OCI-LY1 (cell line): ENCODE measurements at regions not wholly inside any gene's neighbourhood (a gene's known extent, or its start where the extent isn't known, plus 50 kb on each side); places are given as distances from the start of the nearest gene placed in this dataset.
"Not testable (repeated sequence)": the region's sequence is repeated elsewhere in the genome, so short reads cannot be mapped to it uniquely, and the experiment has no call there.

Experiments used
- H2AFZ ChIP-seq: fragments of 200-600 bp; sonication (generic), shearing (Covaris generic); 2 replicates; pipeline ENCODE4 v1.6.0; 2014; ENCODE audit warnings: antibody characterized with exemption, mild to moderate bottlenecking, low read length
- H3F3A ChIP-seq: fragments of 200-600 bp; sonication (generic), shearing (Covaris generic); 2 replicates; pipeline ENCODE4 v1.6.0; 2014; ENCODE audit warnings: mild to moderate bottlenecking, antibody characterized with exemption, low read length, moderate library complexity; ENCODE audit not compliant: insufficient read depth
- H3K27ac ChIP-seq: fragments of 200-600 bp; sonication (generic); 2 replicates; pipeline ENCODE4 v1.5.1; 2014; ENCODE audit warnings: low read length, mixed run types, mild to moderate bottlenecking, low read depth; ENCODE audit not compliant: poor library complexity, severe bottlenecking
- H3K27me3 ChIP-seq: fragments of 200-600 bp; sonication (generic); 2 replicates; pipeline ENCODE4 v1.6.0; 2014; ENCODE audit warnings: antibody characterized with exemption, mild to moderate bottlenecking, low read length, moderate library complexity; ENCODE audit not compliant: insufficient read depth
- H3K36me3 ChIP-seq: fragments of 200-600 bp; sonication (generic); 2 replicates; pipeline ENCODE4 v1.6.1; 2014; ENCODE audit warnings: mild to moderate bottlenecking, antibody characterized with exemption, low read length, moderate library complexity, mixed read lengths; ENCODE audit not compliant: insufficient read depth
- H3K4me1 ChIP-seq: fragments of 200-600 bp; sonication (generic); 2 replicates; pipeline ENCODE4 v1.5.1; 2014; ENCODE audit warnings: mild to moderate bottlenecking, low read length, moderate library complexity; ENCODE audit not compliant: insufficient read depth, severe bottlenecking
- H3K4me2 ChIP-seq: fragments of 200-600 bp; sonication (generic), shearing (Covaris generic); 2 replicates; pipeline ENCODE4 v1.6.1; 2014; ENCODE audit warnings: low read length
- H3K4me3 ChIP-seq: fragments of 200-600 bp; sonication (generic); 2 replicates; pipeline ENCODE4 v1.5.1; 2014; ENCODE audit warnings: low read length, low read depth, mild to moderate bottlenecking, mixed read lengths; ENCODE audit not compliant: poor library complexity, severe bottlenecking
- H3K79me2 ChIP-seq: fragments of 200-600 bp; shearing (Covaris generic); 2 replicates; pipeline ENCODE4 v1.6.1; 2016; ENCODE audit warnings: mixed run types, low read length, mixed read lengths; ENCODE audit not compliant: insufficient read depth
- H3K9ac ChIP-seq: fragments of 200-600 bp; sonication (generic), shearing (Covaris generic); 2 replicates; pipeline ENCODE4 v1.6.1; 2014; ENCODE audit warnings: mild to moderate bottlenecking, low read length, mixed read lengths
- H3K9me2 ChIP-seq: fragments of 200-600 bp; sonication (generic), shearing (Covaris generic); 2 replicates; pipeline ENCODE4 v1.6.1; 2014; ENCODE audit warnings: low read depth, mild to moderate bottlenecking, low read length, mixed read lengths
- H3K9me3 ChIP-seq: fragments of 200-600 bp; shearing (Covaris generic); 2 replicates; pipeline ENCODE4 v1.6.1; 2014; ENCODE audit warnings: low read length, mixed read lengths
- H4K20me1 ChIP-seq: fragments of 200-600 bp; sonication (generic), shearing (Covaris generic); 2 replicates; pipeline ENCODE4 v1.6.0; 2016; ENCODE audit warnings: mild to moderate bottlenecking, low read length; ENCODE audit not compliant: insufficient read depth
- EZH2 ChIP-seq: fragments of 200-600 bp; sonication (generic), shearing (Covaris generic); IDR thresholded peaks from 2 replicates; pipeline ENCODE4 v1.8.0; 2017; ENCODE audit warnings: borderline replicate concordance, mixed run types, mild to moderate bottlenecking, antibody characterized with exemption, low read length, moderate library complexity, mixed read lengths
- TF ChIP-seq, protein P1 (sequence below): fragments of 200-600 bp; sonication (generic), shearing (Covaris generic); IDR thresholded peaks from 2 replicates; pipeline ENCODE4 v1.5.1; 2017; ENCODE audit warnings: mild to moderate bottlenecking, antibody characterized with exemption, low read length, moderate library complexity, mixed read lengths

GRCh38 chr5:15363601-15364000 lies 136.4 kb upstream of the FBXL7 start:
- Histone ChIP-seq H3K4me1 (no peaks in the 10 kb centered on the region), H3K36me3 (no peaks in the 10 kb centered on the region), H2AFZ (no peak overlapping the region)

GRCh38 chr5:15357092-15357453 lies 142.9 kb upstream of the FBXL7 start:
- H3K27ac ChIP-seq, H3K36me3 ChIP-seq, H2AFZ ChIP-seq, H3K9me3 ChIP-seq, H3K4me3 ChIP-seq, H4K20me1 ChIP-seq, H3K9ac ChIP-seq, H3K4me2 ChIP-seq, H3F3A ChIP-seq, H3K4me1 ChIP-seq, H3K9me2 ChIP-seq, H3K27me3 ChIP-seq, H3K79me2 ChIP-seq: not testable (repeated sequence)

More at GRCh38 chr5:15363601-15364000, 136.4 kb upstream of the FBXL7 start:
- H3K27ac ChIP-seq: no peak overlapping the region
- TF ChIP-seq, protein P1, sequence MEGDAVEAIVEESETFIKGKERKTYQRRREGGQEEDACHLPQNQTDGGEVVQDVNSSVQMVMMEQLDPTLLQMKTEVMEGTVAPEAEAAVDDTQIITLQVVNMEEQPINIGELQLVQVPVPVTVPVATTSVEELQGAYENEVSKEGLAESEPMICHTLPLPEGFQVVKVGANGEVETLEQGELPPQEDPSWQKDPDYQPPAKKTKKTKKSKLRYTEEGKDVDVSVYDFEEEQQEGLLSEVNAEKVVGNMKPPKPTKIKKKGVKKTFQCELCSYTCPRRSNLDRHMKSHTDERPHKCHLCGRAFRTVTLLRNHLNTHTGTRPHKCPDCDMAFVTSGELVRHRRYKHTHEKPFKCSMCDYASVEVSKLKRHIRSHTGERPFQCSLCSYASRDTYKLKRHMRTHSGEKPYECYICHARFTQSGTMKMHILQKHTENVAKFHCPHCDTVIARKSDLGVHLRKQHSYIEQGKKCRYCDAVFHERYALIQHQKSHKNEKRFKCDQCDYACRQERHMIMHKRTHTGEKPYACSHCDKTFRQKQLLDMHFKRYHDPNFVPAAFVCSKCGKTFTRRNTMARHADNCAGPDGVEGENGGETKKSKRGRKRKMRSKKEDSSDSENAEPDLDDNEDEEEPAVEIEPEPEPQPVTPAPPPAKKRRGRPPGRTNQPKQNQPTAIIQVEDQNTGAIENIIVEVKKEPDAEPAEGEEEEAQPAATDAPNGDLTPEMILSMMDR: no peak
- TF ChIP-seq EZH2: no peak
- no peaks in the 10 kb centered on the region for H3K9me3 ChIP-seq
- no peak overlapping the region for H3K4me2 ChIP-seq
- H3K9ac ChIP-seq: no peak overlapping the region
- no peaks in the 10 kb centered on the region for H3K79me2 ChIP-seq
- no peaks in the 10 kb centered on the region for H3K9me2 ChIP-seq
- no peaks in the 10 kb centered on the region for H3F3A ChIP-seq
- no peak overlapping the region for H3K4me3 ChIP-seq
- H3K27me3 ChIP-seq: no peaks in the 10 kb centered on the region
- no peaks in the 10 kb centered on the region for H4K20me1 ChIP-seq

- H4K20me1 ChIP-seq, H3K4me2 ChIP-seq, H3K9ac ChIP-seq, H3K9me2 ChIP-seq, H3K79me2 ChIP-seq, H2AFZ ChIP-seq, H3K36me3 ChIP-seq, H3K4me1 ChIP-seq, H3F3A ChIP-seq, H3K27ac ChIP-seq, H3K27me3 ChIP-seq, H3K9me3 ChIP-seq, H3K4me3 ChIP-seq: not testable (repeated sequence)
These were observed 143.5 kb upstream of the FBXL7 start for GRCh38 chr5:15356308-15357091.

GRCh38 chr5:15354021-15354420 lies 146.0 kb upstream of the FBXL7 start:
- Histone ChIP-seq H3K4me3 (no peak overlapping the region), H3K9me2 (no peaks in the 10 kb centered on the region), H3K9ac (no peak overlapping the region), H3K79me2 (no peaks in the 10 kb centered on the region), H3F3A (no peaks in the 10 kb centered on the region), H3K36me3 (no peaks in the 10 kb centered on the region), H3K4me2 (no peak overlapping the region), H3K4me1 (no peaks in the 10 kb centered on the region), H2AFZ (no peak overlapping the region), H4K20me1 (no peaks in the 10 kb centered on the region), H3K9me3 (no peaks in the 10 kb centered on the region), H3K27ac (no peak overlapping the region), H3K27me3 (no peaks in the 10 kb centered on the region)
- no peak for TF ChIP-seq EZH2
- TF ChIP-seq, protein P1: no peak
